ENCODE measurements at regions not wholly inside any gene's neighbourhood (a gene's known extent, or its start where the extent isn't known, plus 50 kb on each side); places are given as distances from the start of the nearest gene placed in this dataset.

DNA sequence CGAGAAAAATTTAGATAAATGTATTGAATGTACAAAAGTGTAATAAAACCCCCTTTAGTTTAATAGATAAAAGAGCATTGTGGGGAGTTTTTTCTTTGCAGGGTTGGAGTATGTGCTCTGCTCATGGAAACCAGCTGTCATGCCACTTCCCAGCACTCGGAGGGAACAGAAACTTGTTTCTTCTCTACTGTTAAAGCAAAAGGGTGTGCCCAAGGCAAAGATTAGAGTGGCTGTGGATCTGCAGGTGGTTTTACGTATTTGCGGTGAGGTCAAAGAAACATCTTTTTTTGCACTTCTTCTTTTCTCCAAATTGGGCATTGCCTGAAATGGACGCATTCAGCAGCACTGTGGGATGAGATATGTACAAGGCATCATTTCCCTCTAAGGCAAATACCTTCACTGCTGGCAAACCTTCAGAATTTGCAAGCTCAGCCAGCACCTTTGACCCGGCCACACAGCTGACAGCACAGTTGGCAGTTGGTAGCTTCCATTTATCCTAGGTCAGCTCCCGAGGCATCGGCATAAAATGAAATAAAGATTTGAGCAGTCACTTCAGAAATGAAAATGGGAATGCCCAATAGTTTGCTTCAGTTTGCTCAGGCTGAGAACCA is 178.4 kb upstream of the EYA4 start:
- no peak for DNase-seq (ENCODE audit: low read depth)
- ChIA-PET CTCF (no interaction called here), POLR2A (no interaction called here)
- H3K36me3 ChIP-seq (ENCODE audit: control insufficient read depth, insufficient read depth, low read length) = no peaks in the 10 kb centered on the region
- TF ChIP-seq, protein P1, sequence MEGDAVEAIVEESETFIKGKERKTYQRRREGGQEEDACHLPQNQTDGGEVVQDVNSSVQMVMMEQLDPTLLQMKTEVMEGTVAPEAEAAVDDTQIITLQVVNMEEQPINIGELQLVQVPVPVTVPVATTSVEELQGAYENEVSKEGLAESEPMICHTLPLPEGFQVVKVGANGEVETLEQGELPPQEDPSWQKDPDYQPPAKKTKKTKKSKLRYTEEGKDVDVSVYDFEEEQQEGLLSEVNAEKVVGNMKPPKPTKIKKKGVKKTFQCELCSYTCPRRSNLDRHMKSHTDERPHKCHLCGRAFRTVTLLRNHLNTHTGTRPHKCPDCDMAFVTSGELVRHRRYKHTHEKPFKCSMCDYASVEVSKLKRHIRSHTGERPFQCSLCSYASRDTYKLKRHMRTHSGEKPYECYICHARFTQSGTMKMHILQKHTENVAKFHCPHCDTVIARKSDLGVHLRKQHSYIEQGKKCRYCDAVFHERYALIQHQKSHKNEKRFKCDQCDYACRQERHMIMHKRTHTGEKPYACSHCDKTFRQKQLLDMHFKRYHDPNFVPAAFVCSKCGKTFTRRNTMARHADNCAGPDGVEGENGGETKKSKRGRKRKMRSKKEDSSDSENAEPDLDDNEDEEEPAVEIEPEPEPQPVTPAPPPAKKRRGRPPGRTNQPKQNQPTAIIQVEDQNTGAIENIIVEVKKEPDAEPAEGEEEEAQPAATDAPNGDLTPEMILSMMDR (IDR thresholded peaks at IDR 0.05; ENCODE audit: insufficient read depth, low read depth, low read length) = no peak
- no peaks in the 10 kb centered on the region for H3K27me3 ChIP-seq (ENCODE audit: control insufficient read depth, insufficient read depth, low read length)
- H3K4me3 ChIP-seq (ENCODE audit: low read depth, low read length) = no peak overlapping the region

- TF ChIP-seq, protein P1 (IDR thresholded peaks at IDR 0.05; ENCODE audit: insufficient read depth, low read depth, low read length) = no peak
- Histone ChIP-seq H3K27me3 (ENCODE audit: control insufficient read depth, insufficient read depth, low read length) (no peaks in the 10 kb centered on the region), H3K4me3 (ENCODE audit: low read depth, low read length) (no peak overlapping the region), H3K36me3 (ENCODE audit: control insufficient read depth, insufficient read depth, low read length) (no peaks in the 10 kb centered on the region)
- ChIA-PET CTCF (interaction anchor here (0.6 kb wide), 1 partner anchor 237 kb away, joined by 3 read pairs; no protein-coding TSS in a partner anchor), POLR2A (no interaction called here)
- DNase-seq (ENCODE audit: low read depth) = no peak
These were observed 173.2 kb upstream of the EYA4 start for GRCh38 chr6:133067960-133068359.

- CTCF ChIA-PET = no interaction called here
- DNase-seq (ENCODE audit: low read depth) = no peak
- no peaks in the 10 kb centered on the region for H3K36me3 ChIP-seq (ENCODE audit: control insufficient read depth, insufficient read depth, low read length)
- H3K27me3 ChIP-seq (ENCODE audit: control insufficient read depth, insufficient read depth, low read length) = no peaks in the 10 kb centered on the region
- TF ChIP-seq, protein P1 (IDR thresholded peaks at IDR 0.05; ENCODE audit: insufficient read depth, low read depth, low read length) = no peak
- POLR2A ChIA-PET = no interaction called here
- no peak overlapping the region for H3K4me3 ChIP-seq (ENCODE audit: low read depth, low read length)
These were observed 170.6 kb upstream of the EYA4 start for GRCh38 chr6:133070410-133071043.

GRCh38 chr6:133079901-133080300 is 161.3 kb upstream of the EYA4 start:
- Histone ChIP-seq H3K36me3 (ENCODE audit: control insufficient read depth, insufficient read depth, low read length) (no peaks in the 10 kb centered on the region), H3K4me3 (ENCODE audit: low read depth, low read length) (no peak overlapping the region), H3K27me3 (ENCODE audit: control insufficient read depth, insufficient read depth, low read length) (no peaks in the 10 kb centered on the region)
- CTCF ChIA-PET = no interaction called here
- TF ChIP-seq, protein P1 (IDR thresholded peaks at IDR 0.05; ENCODE audit: insufficient read depth, low read depth, low read length) = no peak
- DNase-seq (ENCODE audit: low read depth) = no peak
- POLR2A ChIA-PET = no interaction called here

- no peak for DNase-seq (ENCODE audit: low read depth)
- no peak overlapping the region for H3K4me3 ChIP-seq (ENCODE audit: low read depth, low read length)
- no peaks in the 10 kb centered on the region for H3K36me3 ChIP-seq (ENCODE audit: control insufficient read depth, insufficient read depth, low read length)
- TF ChIP-seq, protein P1 (IDR thresholded peaks at IDR 0.05; ENCODE audit: insufficient read depth, low read depth, low read length) = no peak
- POLR2A ChIA-PET = no interaction called here
- H3K27me3 ChIP-seq (ENCODE audit: control insufficient read depth, insufficient read depth, low read length) = no peaks in the 10 kb centered on the region
- CTCF ChIA-PET = interaction anchor here (0.6 to 1.1 kb wide), 2 partner anchors 9 to 102 kb away, joined by 3 to 6 read pairs; no protein-coding TSS in a partner anchor
These were observed 157.7 kb upstream of the EYA4 start for GRCh38 chr6:133083248-133083967.
